ENCODE measurements at regions not wholly inside any gene's neighbourhood (a gene's known extent, or its start where the extent isn't known, plus 50 kb on each side); places are given as distances from the start of the nearest gene placed in this dataset.

DNA sequence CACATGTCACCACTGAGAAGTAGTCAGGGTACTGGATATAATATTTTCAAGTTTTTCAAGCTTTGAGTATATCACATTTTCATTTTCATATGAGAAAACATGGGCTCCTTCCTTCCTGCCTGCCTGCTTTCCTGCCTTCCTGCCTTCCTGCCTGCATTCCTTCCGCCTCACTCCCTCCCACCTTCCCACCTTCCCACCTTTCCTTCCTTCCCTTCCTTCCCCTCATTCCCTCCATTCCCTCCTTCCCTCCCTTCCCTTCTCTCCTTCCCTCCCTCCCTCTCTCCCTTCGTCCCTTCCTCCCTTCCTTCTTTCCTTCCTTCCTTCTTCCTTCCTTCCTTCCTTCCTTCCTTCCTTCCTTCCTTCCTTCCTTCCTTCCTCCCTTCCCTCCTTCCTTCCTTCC is 175.3 kb downstream of the HMHB1 start:
- FAIRE-seq (no peak), DNase-seq (no peak)
- H3K27me3 ChIP-seq (ENCODE audit: control insufficient read depth, insufficient read depth, low read length) = no peaks in the 10 kb centered on the region
- no peak overlapping the region for H3K9ac ChIP-seq (ENCODE audit: low read length in 3 of 3)
- no peak overlapping the region for H3K27ac ChIP-seq (ENCODE audit: low read depth in 2 of 2, low read length in 2 of 2)
- no peak overlapping the region for H3K4me3 ChIP-seq (ENCODE audit: low read length in 3 of 3)
- no peaks in the 10 kb centered on the region for H3K36me3 ChIP-seq (ENCODE audit: control insufficient read depth in 2 of 3, insufficient read depth in 3 of 3, low read length in 3 of 3)
- intact Hi-C loops (cut with DNase I) = no loop called here
- H3K4me1 ChIP-seq (ENCODE audit: control insufficient read depth in 2 of 3, insufficient read depth in 2 of 3, low read depth in 1 of 3, low read length in 3 of 3) = no peaks in the 10 kb centered on the region
- TF ChIP-seq, protein P1, sequence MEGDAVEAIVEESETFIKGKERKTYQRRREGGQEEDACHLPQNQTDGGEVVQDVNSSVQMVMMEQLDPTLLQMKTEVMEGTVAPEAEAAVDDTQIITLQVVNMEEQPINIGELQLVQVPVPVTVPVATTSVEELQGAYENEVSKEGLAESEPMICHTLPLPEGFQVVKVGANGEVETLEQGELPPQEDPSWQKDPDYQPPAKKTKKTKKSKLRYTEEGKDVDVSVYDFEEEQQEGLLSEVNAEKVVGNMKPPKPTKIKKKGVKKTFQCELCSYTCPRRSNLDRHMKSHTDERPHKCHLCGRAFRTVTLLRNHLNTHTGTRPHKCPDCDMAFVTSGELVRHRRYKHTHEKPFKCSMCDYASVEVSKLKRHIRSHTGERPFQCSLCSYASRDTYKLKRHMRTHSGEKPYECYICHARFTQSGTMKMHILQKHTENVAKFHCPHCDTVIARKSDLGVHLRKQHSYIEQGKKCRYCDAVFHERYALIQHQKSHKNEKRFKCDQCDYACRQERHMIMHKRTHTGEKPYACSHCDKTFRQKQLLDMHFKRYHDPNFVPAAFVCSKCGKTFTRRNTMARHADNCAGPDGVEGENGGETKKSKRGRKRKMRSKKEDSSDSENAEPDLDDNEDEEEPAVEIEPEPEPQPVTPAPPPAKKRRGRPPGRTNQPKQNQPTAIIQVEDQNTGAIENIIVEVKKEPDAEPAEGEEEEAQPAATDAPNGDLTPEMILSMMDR (IDR thresholded peaks at IDR 0.05; ENCODE audit: borderline replicate concordance, extremely low read depth, insufficient read depth) = no peak
- H3K9me3 ChIP-seq (ENCODE audit: control insufficient read depth in 2 of 3, insufficient read depth in 1 of 3, low read length in 3 of 3) = no peaks in the 10 kb centered on the region

DNA sequence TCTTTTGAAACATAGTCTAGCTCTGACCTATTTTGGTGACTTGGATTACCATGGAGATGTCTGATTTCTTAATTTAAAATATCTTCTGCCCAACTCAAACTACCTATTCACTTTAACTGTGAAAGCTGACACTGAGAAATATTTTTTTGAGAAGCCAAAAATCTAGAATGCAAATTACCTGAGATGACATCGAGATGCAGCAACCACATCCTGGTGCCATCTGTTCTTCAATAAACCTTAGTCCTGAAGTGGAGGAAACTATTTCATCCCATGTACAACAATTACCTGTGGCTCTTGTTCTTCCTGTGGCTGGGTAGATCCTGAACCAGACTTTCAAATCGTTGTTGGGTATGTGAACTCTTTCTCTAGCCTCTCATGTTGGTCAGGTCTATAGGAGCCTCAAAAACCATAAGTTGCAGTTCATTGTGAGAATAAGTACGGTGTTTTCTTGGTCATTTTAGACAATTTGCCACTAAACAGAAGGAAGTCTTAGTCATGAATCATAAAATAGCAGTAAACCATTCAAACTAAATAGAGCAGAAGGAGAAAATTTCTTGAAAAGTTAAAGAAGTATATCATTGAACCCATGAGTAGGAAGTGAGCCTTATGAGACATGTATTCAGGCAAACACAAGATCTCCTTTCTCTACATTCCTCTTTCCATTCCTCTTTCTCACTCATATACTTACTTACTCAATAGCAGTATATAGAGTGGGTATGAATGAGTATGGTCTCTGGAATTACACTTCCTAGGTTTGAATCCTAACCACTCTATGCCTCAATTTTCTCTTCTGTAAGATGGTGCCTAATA is 176.0 kb downstream of the HMHB1 start:
- intact Hi-C loops (cut with DNase I) = no loop called here

DNA sequence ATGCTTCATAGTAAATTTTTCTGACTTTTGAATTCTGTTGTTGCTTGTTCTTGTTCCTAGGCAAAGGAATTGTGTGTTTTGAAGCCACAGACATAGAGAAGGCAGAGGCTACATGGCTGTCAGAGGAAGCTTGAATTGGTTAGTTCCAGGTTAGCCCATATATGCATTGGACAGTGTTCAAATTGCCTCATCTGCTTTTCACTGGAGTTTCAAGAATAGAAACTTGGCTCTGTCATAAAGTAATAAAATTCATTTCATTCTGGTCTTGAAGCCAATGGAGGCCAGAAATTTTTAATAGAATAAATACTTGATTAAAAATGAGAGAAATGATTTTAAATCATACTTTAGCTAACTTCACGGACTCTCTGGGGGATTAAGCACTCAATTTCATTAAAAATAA is 178.0 kb downstream of the YIPF5 start:
- FAIRE-seq = no peak
- no peaks in the 10 kb centered on the region for H3K27me3 ChIP-seq (ENCODE audit: control insufficient read depth, insufficient read depth, low read length)

More for the DNA sequence above, 176.0 kb downstream of the HMHB1 start:
- H3K27ac ChIP-seq (ENCODE audit: low read depth in 2 of 2, low read length in 2 of 2) = no peak overlapping the region
- DNase-seq (no peak), FAIRE-seq (no peak)
- no peaks in the 10 kb centered on the region for H3K27me3 ChIP-seq (ENCODE audit: control insufficient read depth, insufficient read depth, low read length)
- no peak overlapping the region for H3K4me3 ChIP-seq (ENCODE audit: low read length in 3 of 3)
- H3K9ac ChIP-seq (ENCODE audit: low read length in 3 of 3) = no peak overlapping the region
- no peaks in the 10 kb centered on the region for H3K9me3 ChIP-seq (ENCODE audit: control insufficient read depth in 2 of 3, insufficient read depth in 1 of 3, low read length in 3 of 3)
- H3K4me1 ChIP-seq (ENCODE audit: control insufficient read depth in 2 of 3, insufficient read depth in 2 of 3, low read depth in 1 of 3, low read length in 3 of 3) = no peaks in the 10 kb centered on the region
- no peaks in the 10 kb centered on the region for H3K36me3 ChIP-seq (ENCODE audit: control insufficient read depth in 2 of 3, insufficient read depth in 3 of 3, low read length in 3 of 3)
- TF ChIP-seq, protein P1 (IDR thresholded peaks at IDR 0.05; ENCODE audit: borderline replicate concordance, extremely low read depth, insufficient read depth) = no peak

More for the DNA sequence above, 178.0 kb downstream of the YIPF5 start:
- intact Hi-C loops (cut with DNase I) = no loop called here
- Histone ChIP-seq H3K27ac (ENCODE audit: low read depth in 2 of 2, low read length in 2 of 2) (no peak overlapping the region), H3K9me3 (ENCODE audit: control insufficient read depth in 2 of 3, insufficient read depth in 1 of 3, low read length in 3 of 3) (no peaks in the 10 kb centered on the region), H3K9ac (ENCODE audit: low read length in 3 of 3) (no peak overlapping the region), H3K4me3 (ENCODE audit: low read length in 3 of 3) (no peak overlapping the region), H3K4me1 (ENCODE audit: control insufficient read depth in 2 of 3, insufficient read depth in 2 of 3, low read depth in 1 of 3, low read length in 3 of 3) (no peaks in the 10 kb centered on the region), H3K36me3 (ENCODE audit: control insufficient read depth in 2 of 3, insufficient read depth in 3 of 3, low read length in 3 of 3) (no peaks in the 10 kb centered on the region)
- DNase-seq = no peak
- TF ChIP-seq, protein P1 (IDR thresholded peaks at IDR 0.05; ENCODE audit: borderline replicate concordance, extremely low read depth, insufficient read depth) = no peak
